HEK293 (cell line): ENCODE measurements at regions not wholly inside any gene's neighbourhood (a gene's known extent, or its start where the extent isn't known, plus 50 kb on each side); places are given as distances from the start of the nearest gene placed in this dataset.

ENCODE experiments used
- CTCF ChIA-PET: fragments of 350-600 bp; formaldehyde crosslinking; extraction: SDS; loops from one replicate; lab custom pipeline; 2021; ENCODE audit warnings: antibody characterized with exemption; lab: Yijun Ruan, JAX
- POLR2A ChIA-PET: fragments of 300-600 bp; formaldehyde crosslinking; extraction: SDS; loops from one replicate; lab custom pipeline; 2020; ENCODE audit warnings: antibody characterized with exemption, inconsistent platforms; lab: Yijun Ruan, JAX
- H3K27ac ChIP-seq: fragments of 200-500 bp; sonication (Bioruptor generic); 2 replicates; pipeline ENCODE4 v1.5.1; 2014; ENCODE audit warnings: low read depth, low read length, control low read depth, inconsistent platforms; ENCODE audit errors: extremely low read depth
- H3K36me3 ChIP-seq, 2 experiments: fragments of 200-500 bp in 1 of 2; sonication (Bioruptor generic) in 1 of 2; 1 replicate in 1 of 2; 2 replicates in 1 of 2; pipeline ENCODE4 v1.5.1; 2014 to 2017; ENCODE audit warnings: inconsistent platforms in 2 of 2, low read length in 2 of 2; ENCODE audit not compliant: control insufficient read depth in 2 of 2, insufficient read depth in 1 of 2
- H3K4me1 ChIP-seq: fragments of 200-500 bp; sonication (Bioruptor generic); 2 replicates; pipeline ENCODE4 v1.5.1; 2014; ENCODE audit warnings: mild to moderate bottlenecking, low read length, inconsistent platforms; ENCODE audit not compliant: control insufficient read depth, insufficient read depth
- H3K4me3 ChIP-seq: 2 replicates; pipeline ENCODE4 v1.5.1; 2011; ENCODE audit warnings: low read depth, mild to moderate bottlenecking, control low read depth, low read length, moderate library complexity
- H3K9me3 ChIP-seq: fragments of 200-500 bp; sonication (Bioruptor generic); 2 replicates; pipeline ENCODE4 v1.5.1; 2014; ENCODE audit warnings: low read depth, low read length, inconsistent platforms; ENCODE audit not compliant: control insufficient read depth, insufficient read depth
- EGR2 ChIP-seq: fragments of 450-650 bp; formaldehyde crosslinking; IDR thresholded peaks from 2 replicates; pipeline ENCODE4 v1.5.1; 2016; ENCODE audit warnings: low read depth, missing biosample characterization, missing genetic modification characterization
- ELK4 ChIP-seq: IDR thresholded peaks from 2 replicates; pipeline ENCODE4 v1.6.1; 2011; ENCODE audit warnings: mild to moderate bottlenecking, low read depth, low read length, borderline replicate concordance
- GLIS1 ChIP-seq: fragments of 450-650 bp; formaldehyde crosslinking; IDR thresholded peaks from 2 replicates; pipeline ENCODE4 v1.5.1; 2016; ENCODE audit warnings: missing biosample characterization, missing genetic modification characterization
- KLF7 ChIP-seq: fragments of 450-650 bp; formaldehyde crosslinking; IDR thresholded peaks from 2 replicates; pipeline ENCODE4 v1.5.1; 2016; ENCODE audit warnings: missing biosample characterization, missing genetic modification characterization, borderline replicate concordance
- RBAK ChIP-seq: fragments of 450-650 bp; formaldehyde crosslinking; IDR thresholded peaks from 2 replicates; pipeline ENCODE4 v1.5.1; 2016; ENCODE audit warnings: missing biosample characterization, missing genetic modification characterization
- TCF7L2 ChIP-seq: IDR thresholded peaks from 2 replicates; pipeline ENCODE4 v1.6.1; 2011; ENCODE audit warnings: low read depth, mild to moderate bottlenecking, inconsistent platforms, low read length, moderate library complexity, borderline replicate concordance
- ZBTB11 ChIP-seq: fragments of 450-650 bp; formaldehyde crosslinking; conservative IDR thresholded peaks from 2 replicates; pipeline ENCODE4 v1.5.1; 2016; ENCODE audit warnings: low read depth, missing biosample characterization, missing genetic modification characterization
- ZNF138 ChIP-seq: fragments of 450-650 bp; formaldehyde crosslinking; IDR thresholded peaks from 2 replicates; pipeline ENCODE4 v1.5.1; 2016; ENCODE audit warnings: missing biosample characterization, missing genetic modification characterization, borderline replicate concordance
- ZNF391 ChIP-seq: fragments of 450-650 bp; formaldehyde crosslinking; IDR thresholded peaks from 2 replicates; pipeline ENCODE4 v1.5.1; 2016; ENCODE audit warnings: low read depth, missing biosample characterization, missing genetic modification characterization, borderline replicate concordance
- ZNF610 ChIP-seq: fragments of 450-650 bp; formaldehyde crosslinking; IDR thresholded peaks from 2 replicates; pipeline ENCODE4 v1.5.1; 2016; ENCODE audit warnings: missing biosample characterization, missing genetic modification characterization, borderline replicate concordance
- ZNF623 ChIP-seq: fragments of 450-650 bp; formaldehyde crosslinking; IDR thresholded peaks from 2 replicates; pipeline ENCODE4 v1.5.1; 2016; ENCODE audit warnings: missing biosample characterization, missing genetic modification characterization
- ZNF639 ChIP-seq: fragments of 450-650 bp; formaldehyde crosslinking; IDR thresholded peaks from 2 replicates; pipeline ENCODE4 v1.5.1; 2016; ENCODE audit warnings: missing biosample characterization, missing genetic modification characterization
- ZNF701 ChIP-seq: fragments of 450-650 bp; formaldehyde crosslinking; IDR thresholded peaks from 2 replicates; pipeline ENCODE4 v1.5.1; 2016; ENCODE audit warnings: missing biosample characterization, missing genetic modification characterization
- ZNF785 ChIP-seq: fragments of 450-650 bp; formaldehyde crosslinking; IDR thresholded peaks from 2 replicates; pipeline ENCODE4 v1.5.1; 2016; ENCODE audit warnings: missing biosample characterization, missing genetic modification characterization
- ZNF791 ChIP-seq: fragments of 450-650 bp; formaldehyde crosslinking; IDR thresholded peaks from 2 replicates; pipeline ENCODE4 v1.5.1; 2016; ENCODE audit warnings: missing biosample characterization, missing genetic modification characterization
- ZSCAN16 ChIP-seq: fragments of 450-650 bp; formaldehyde crosslinking; IDR thresholded peaks from 2 replicates; pipeline ENCODE4 v1.5.1; 2016; ENCODE audit warnings: missing biosample characterization, missing genetic modification characterization
- ZSCAN4 ChIP-seq: fragments of 450-650 bp; formaldehyde crosslinking; IDR thresholded peaks from 2 replicates; pipeline ENCODE4 v1.5.1; 2017; ENCODE audit warnings: missing biosample characterization, missing genetic modification characterization
- TF ChIP-seq, protein P1 (sequence below): fragments of 450-650 bp; formaldehyde crosslinking; IDR thresholded peaks from 2 replicates; pipeline ENCODE4 v1.5.1; 2017; ENCODE audit warnings: missing biosample characterization, missing genetic modification characterization

DNA sequence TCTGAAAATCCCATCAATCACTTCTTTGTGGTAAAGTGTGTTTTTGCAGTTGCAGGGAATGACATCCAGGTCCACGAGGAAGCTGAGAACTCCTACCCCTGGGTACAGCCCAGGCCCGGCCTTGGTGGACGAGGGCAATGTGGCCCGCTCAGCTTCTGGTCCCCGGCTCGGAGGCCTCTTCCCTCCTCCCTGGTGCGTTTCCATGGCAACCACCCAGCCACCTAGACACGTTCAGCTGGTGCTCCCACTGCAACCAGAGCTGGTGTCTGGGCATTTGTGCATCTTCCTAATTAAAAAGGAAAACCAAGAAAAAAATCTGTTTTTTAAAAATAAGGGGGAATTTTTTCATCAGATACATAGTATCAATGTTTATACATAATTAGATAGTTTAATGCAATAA lies 603.6 kb upstream of the SALL3 start:
- ChIA-PET CTCF (interaction anchor here (0.7 kb wide), 1 partner anchor 37 kb away, joined by 3 read pairs; no protein-coding TSS in a partner anchor), POLR2A (no interaction called here)
- no peak overlapping the region for H3K27ac ChIP-seq
- no peaks in the 10 kb centered on the region for H3K36me3 ChIP-seq
- no peak overlapping the region for H3K4me3 ChIP-seq
- no peak for TF ChIP-seq GLIS1 (tag by site-specific recombination)
- no peaks in the 10 kb centered on the region for H3K9me3 ChIP-seq
- H3K4me1 ChIP-seq: no peaks in the 10 kb centered on the region

DNA sequence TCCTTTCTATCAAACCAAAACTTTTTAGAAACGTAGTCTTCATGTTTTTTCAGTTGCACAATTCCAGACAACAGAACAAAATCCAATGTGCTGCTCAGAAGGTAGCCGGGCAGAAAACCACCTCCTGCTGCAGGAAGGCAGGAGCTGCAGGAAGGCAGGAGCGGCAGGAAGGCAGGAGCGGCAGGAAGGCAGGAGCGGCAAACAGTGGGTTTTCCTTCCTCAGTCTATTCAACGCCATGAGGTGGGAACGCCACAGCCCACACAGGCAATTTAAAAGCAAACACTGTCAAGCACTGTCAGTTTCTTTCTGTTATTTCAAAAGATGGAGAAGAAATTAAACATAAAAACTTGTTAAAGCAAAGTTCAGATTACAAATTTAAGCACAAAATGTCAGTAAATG lies 601.2 kb upstream of the SALL3 start:
- Histone ChIP-seq H3K27ac (no peak overlapping the region), H3K4me3 (no peak overlapping the region), H3K9me3 (no peaks in the 10 kb centered on the region), H3K4me1 (no peaks in the 10 kb centered on the region), H3K36me3 (no peaks in the 10 kb centered on the region)
- TF ChIP-seq ZNF138 (tag by site-specific recombination) (no peak), ZNF639 (tag by site-specific recombination) (no peak), ZNF623 (no peak), ELK4 (no peak), ZNF391 (tag by site-specific recombination) (no peak)
- ChIA-PET POLR2A (no interaction called here), CTCF (interaction anchor here (0.6 kb wide), 1 partner anchor 180 kb away, joined by 3 read pairs; no protein-coding TSS in a partner anchor)

DNA sequence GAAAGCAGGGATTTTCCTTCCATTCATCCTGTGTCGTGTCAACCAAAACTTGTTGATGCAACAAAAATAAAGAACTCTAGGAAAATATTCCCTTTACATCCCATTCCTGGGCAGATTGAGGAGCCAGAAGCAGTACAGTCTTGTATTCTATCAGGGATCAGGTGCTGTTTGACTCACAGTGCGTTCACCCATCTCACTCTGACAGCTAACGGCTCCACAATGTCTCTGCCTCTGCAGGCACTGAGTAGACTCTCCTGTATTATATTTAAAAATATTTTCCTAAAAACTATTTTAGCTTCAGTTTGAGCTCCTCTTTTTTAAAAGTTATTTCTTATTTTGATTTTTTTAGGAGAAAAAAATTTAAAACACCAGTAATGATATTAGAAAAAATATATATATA lies 600.6 kb upstream of the SALL3 start:
- no peak for TF ChIP-seq RBAK (tag by site-specific recombination)

GRCh38 chr18:78390348-78390951 lies 589.2 kb upstream of the SALL3 start:
- Histone ChIP-seq H3K4me3 (no peak overlapping the region), H3K4me1 (no peaks in the 10 kb centered on the region), H3K27ac (no peak overlapping the region)
- CTCF ChIA-PET: no interaction called here
- TF ChIP-seq TCF7L2: no peak
- no peak for TF ChIP-seq ZNF701 (tag by site-specific recombination)
- TF ChIP-seq ZNF785 (tag by site-specific recombination): no peak
- TF ChIP-seq ZSCAN16 (tag by site-specific recombination): no peak
- TF ChIP-seq ZNF791 (tag by site-specific recombination): no peak
- TF ChIP-seq, protein P1, sequence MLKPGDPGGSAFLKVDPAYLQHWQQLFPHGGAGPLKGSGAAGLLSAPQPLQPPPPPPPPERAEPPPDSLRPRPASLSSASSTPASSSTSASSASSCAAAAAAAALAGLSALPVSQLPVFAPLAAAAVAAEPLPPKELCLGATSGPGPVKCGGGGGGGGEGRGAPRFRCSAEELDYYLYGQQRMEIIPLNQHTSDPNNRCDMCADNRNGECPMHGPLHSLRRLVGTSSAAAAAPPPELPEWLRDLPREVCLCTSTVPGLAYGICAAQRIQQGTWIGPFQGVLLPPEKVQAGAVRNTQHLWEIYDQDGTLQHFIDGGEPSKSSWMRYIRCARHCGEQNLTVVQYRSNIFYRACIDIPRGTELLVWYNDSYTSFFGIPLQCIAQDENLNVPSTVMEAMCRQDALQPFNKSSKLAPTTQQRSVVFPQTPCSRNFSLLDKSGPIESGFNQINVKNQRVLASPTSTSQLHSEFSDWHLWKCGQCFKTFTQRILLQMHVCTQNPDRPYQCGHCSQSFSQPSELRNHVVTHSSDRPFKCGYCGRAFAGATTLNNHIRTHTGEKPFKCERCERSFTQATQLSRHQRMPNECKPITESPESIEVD (tag by site-specific recombination): no peak
- no peak for TF ChIP-seq ZBTB11
- no peak for TF ChIP-seq ZSCAN4
- no peak for TF ChIP-seq ZNF610
- TF ChIP-seq KLF7 (tag by site-specific recombination): no peak
- TF ChIP-seq EGR2 (tag by site-specific recombination): no peak
- TF ChIP-seq, all 188 proteins: peak for 0
- no peaks in the 10 kb centered on the region for H3K36me3 ChIP-seq
- POLR2A ChIA-PET: no interaction called here
- H3K9me3 ChIP-seq: no peaks in the 10 kb centered on the region; the same call in 1 of the 2 replicates

More for the DNA sequence above, 600.6 kb upstream of the SALL3 start:
- Histone ChIP-seq H3K27ac (no peak overlapping the region), H3K9me3 (no peaks in the 10 kb centered on the region), H3K4me1 (no peaks in the 10 kb centered on the region), H3K36me3 (no peaks in the 10 kb centered on the region), H3K4me3 (no peak overlapping the region)
- ChIA-PET POLR2A (no interaction called here), CTCF (interaction anchor here (1.0 to 1.3 kb wide), 2 partner anchors 68 to 614 kb away, joined by 3 read pairs; no protein-coding TSS in a partner anchor)
